ENCODE measurements at regions not wholly inside any gene's neighbourhood (a gene's known extent, or its start where the extent isn't known, plus 50 kb on each side); places are given as distances from the start of the nearest gene placed in this dataset.

DNA sequence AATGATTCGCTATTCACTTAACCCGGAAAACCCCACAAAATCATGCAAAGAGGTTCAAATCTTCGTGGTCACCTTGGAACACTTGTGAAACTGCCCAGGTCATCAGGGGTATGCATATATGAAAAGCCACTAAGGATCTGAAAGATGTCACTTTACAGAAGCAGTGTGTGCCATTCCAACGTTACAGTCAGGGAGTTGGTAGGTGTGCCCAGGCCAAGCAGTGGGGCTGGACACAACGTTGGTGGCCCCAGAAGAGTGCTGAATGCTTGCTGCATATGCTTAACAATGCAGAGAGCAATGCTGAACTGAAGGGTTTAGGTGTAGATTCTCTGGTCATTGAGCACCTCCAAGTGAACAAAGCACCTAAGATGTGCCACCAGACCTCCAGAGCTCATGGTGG, 51.1 kb upstream of the EIF5 start:
- no TSS peak for BruUV-seq (replicated peaks)
- H3K9me3 ChIP-seq (replicated peaks; ENCODE audit: control insufficient read depth, insufficient read depth, low read length): no peaks in the 10 kb centered on the region
- ChIA-PET POLR2A (no interaction called here), CTCF (interaction anchor here (1.3 to 2.5 kb wide), 3 partner anchors 94 to 178 kb away, joined by 3 to 19 read pairs (median 7); no protein-coding TSS in a partner anchor)
- no peaks in the 10 kb centered on the region for H3K4me1 ChIP-seq (ENCODE audit: control insufficient read depth, extremely low read depth, insufficient read depth, low read length)
- H3K79me2 ChIP-seq (ENCODE audit: control insufficient read depth, insufficient read depth, low read length): no peaks in the 10 kb centered on the region
- no peak overlapping the region for H2AFZ ChIP-seq (ENCODE audit: low read depth, low read length)
- dilution Hi-C loops (cut with MboI; ENCODE audit: extremely low pct_ligation_motif_present, low sequenced_read_pairs) (no loop called here), intact Hi-C loops (cut with micrococcal nuclease) (no loop called here)
- H3K9me1 ChIP-seq (replicated peaks; ENCODE audit: control insufficient read depth, extremely low read depth, insufficient read depth, low read length): no peaks in the 10 kb centered on the region
- no peak overlapping the region for H3K4me3 ChIP-seq (replicated peaks in 1 of 3; ENCODE audit: insufficient read depth in 1 of 3, low read depth in 1 of 3, low read length in 3 of 3)
- no peak overlapping the region for H3K9ac ChIP-seq (replicated peaks; ENCODE audit: extremely low read depth, insufficient read depth, low read length)
- FAIRE-seq: no peak
- no peak for TF ChIP-seq EZH2 (IDR thresholded peaks at IDR 0.05; ENCODE audit: borderline replicate concordance, low read depth, low read length, severe bottlenecking)
- TF ChIP-seq, protein P1, sequence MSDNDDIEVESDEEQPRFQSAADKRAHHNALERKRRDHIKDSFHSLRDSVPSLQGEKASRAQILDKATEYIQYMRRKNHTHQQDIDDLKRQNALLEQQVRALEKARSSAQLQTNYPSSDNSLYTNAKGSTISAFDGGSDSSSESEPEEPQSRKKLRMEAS (IDR thresholded peaks at IDR 0.05; ENCODE audit: insufficient read depth, insufficient read length): no peak
- TF ChIP-seq POLR2A (IDR thresholded peaks at IDR 0.05; ENCODE audit: low read depth, low read length): no peak
- no peak for TF ChIP-seq JUN (IDR thresholded peaks at IDR 0.05; ENCODE audit: borderline replicate concordance, insufficient read depth, insufficient read length, low read depth)
- no peak for TF ChIP-seq MYC (IDR thresholded peaks at IDR 0.05; ENCODE audit: low read depth, low read length)
- no peak for TF ChIP-seq GATA2 (IDR thresholded peaks at IDR 0.05; ENCODE audit: insufficient read depth, insufficient read length, low read depth, low read length)
- TF ChIP-seq, protein P2, sequence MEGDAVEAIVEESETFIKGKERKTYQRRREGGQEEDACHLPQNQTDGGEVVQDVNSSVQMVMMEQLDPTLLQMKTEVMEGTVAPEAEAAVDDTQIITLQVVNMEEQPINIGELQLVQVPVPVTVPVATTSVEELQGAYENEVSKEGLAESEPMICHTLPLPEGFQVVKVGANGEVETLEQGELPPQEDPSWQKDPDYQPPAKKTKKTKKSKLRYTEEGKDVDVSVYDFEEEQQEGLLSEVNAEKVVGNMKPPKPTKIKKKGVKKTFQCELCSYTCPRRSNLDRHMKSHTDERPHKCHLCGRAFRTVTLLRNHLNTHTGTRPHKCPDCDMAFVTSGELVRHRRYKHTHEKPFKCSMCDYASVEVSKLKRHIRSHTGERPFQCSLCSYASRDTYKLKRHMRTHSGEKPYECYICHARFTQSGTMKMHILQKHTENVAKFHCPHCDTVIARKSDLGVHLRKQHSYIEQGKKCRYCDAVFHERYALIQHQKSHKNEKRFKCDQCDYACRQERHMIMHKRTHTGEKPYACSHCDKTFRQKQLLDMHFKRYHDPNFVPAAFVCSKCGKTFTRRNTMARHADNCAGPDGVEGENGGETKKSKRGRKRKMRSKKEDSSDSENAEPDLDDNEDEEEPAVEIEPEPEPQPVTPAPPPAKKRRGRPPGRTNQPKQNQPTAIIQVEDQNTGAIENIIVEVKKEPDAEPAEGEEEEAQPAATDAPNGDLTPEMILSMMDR (IDR thresholded peaks at IDR 0.05; ENCODE audit: extremely low read depth in 1 of 2, insufficient read depth in 1 of 2, low read depth in 1 of 2, low read length in 2 of 2): no peak
- TF ChIP-seq POLR2AphosphoS5 (IDR thresholded peaks at IDR 0.05; ENCODE audit: insufficient read depth, low read depth, low read length): no peak
- TF ChIP-seq FOS (IDR thresholded peaks at IDR 0.05; ENCODE audit: borderline replicate concordance, insufficient read depth, low read length): no peak
- H3K27me3 ChIP-seq (ENCODE audit: control insufficient read depth in 2 of 2, insufficient read depth in 2 of 2, low read length in 2 of 2): peaks cover 32 to 40% of the 10 kb centered on the region in 2 experiments
- no peak for DNase-seq (ENCODE audit: low read depth, low spot score)
- no peak overlapping the region for H3K4me2 ChIP-seq (ENCODE audit: insufficient read depth, low read length)
- no peaks in the 10 kb centered on the region for H3K36me3 ChIP-seq (ENCODE audit: control insufficient read depth in 2 of 2, extremely low read depth in 1 of 2, insufficient read depth in 2 of 2, low read length in 2 of 2)
- no peaks in the 10 kb centered on the region for H4K20me1 ChIP-seq (replicated peaks; ENCODE audit: control insufficient read depth, extremely low read depth, insufficient read depth, low read length)
- no peak overlapping the region for H3K27ac ChIP-seq (ENCODE audit: insufficient read depth, low read depth, low read length)

All from endothelial cell of umbilical vein (primary cell).